NCI-H524 treated with DMSO at 0.1 percent for 48 hours (cell line): ENCODE measurements at regions not wholly inside any gene's neighbourhood (a gene's known extent, or its start where the extent isn't known, plus 50 kb on each side); places are given as distances from the start of the nearest gene placed in this dataset.

Experiments
- DNase-seq: peaks from one replicate; lab custom pipeline; 2025; lab: John Stamatoyannopoulos, UW

DNA sequence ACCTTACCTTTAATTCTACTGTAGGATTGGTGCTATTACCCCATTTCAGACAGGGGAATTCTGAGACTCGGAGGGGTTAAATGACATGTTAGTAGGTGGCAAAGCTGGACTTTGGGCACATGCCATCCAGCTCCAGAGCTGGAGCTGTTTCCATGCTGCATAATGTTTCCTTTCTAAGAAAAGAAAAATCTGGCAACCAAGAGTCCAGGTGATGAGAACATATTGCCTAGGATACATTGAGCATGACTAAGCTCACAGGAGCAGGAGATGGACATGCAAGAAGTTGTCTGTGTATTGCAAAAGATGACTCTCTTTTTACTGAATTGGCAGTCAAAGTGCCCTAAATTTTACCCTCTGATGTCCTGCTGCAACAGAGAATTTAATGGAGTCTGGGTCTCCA is 150.8 kb upstream of the SYT13 start:
- no peak for DNase-seq

GRCh38 chr11:45436118-45436517 is 150.0 kb upstream of the SYT13 start:
- DNase-seq: no peak

- no peak for DNase-seq
These were observed 149.6 kb upstream of the SYT13 start for GRCh38 chr11:45435706-45436105.

DNA sequence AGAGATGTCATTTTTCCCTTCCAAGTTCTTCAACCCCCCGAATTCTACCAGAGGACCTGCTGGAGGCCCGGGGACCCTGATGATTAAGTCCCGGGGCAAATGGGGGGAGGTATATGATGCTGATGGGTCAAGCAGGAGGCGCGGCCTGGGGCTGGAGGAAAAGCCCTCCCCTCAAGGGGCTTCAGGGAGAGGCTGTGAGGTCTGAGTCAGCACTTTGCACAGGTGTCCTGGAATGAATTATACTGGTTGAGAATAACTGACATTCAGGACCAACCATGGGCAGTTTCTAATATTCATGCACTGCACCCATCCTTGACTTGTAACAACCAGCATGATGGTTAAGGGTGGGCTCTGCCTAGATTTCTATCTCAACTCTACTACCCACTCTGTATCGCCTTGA is 146.8 kb upstream of the SYT13 start:
- no peak for DNase-seq

DNA sequence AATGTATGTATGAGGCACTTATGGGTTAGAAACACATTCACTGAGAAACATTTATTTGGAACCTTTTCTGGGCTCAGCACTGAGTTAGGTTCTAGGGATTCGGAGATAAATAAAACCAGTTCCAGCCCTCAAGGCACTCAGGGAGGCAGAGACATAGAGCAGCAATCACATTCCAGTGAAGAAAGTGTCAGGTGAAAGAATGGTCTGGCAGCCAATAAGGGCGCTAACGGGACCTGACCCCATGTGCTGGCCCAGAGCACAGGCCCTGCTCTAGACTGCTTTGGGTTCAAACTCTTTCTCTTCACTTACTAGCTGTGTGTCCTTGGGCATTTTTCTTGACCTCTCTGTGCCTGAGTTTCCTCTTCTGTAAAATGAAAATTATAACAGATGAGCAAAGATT is 146.0 kb upstream of the SYT13 start:
- no peak for DNase-seq

DNA sequence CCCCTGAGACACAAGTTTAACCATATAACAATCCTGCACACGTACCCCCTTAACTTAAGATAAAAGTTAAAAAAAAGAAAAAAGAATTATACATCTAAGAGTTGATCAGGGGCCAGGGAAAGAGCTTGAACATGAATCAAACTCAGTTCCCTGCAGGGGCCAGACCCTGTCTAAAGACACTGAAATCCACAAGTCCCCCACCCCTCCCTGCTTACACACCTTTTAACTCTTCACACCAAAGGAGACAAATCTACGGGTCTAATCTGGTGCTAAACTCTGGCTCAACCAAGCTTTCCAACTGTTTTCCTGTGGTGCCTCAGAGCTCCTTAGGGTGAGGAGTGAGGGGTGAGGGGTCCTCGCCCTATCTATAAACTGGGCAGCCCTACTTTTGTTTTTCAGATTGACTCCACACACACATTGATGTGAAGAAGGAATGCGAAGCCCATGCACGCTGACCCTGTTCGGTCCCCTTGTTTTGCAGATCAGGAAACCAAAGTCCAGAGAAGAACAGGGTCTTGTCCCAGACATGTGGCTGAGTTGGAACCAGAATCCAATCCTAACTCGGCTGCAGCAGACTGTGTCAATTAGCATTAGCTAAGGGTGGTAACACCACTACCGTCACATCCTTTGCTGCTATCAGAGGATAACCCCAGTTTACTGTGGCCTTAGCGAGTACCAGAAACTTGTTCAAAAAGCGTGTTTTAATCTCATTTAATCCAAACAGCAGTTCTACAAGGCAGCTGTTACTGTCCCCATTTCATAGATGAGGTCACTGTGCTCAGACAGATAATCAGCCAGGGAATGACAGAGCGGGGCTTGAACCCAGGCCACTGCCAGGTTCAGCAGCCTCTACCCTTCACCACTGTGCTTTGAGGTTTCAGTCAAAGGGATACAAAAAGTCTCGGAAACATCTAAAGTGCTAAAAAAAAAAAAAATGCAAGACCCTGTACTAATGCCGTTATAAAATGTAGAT is 145.2 kb upstream of the SYT13 start:
- DNase-seq: no peak

GRCh38 chr11:45430361-45430760 is 144.2 kb upstream of the SYT13 start:
- no peak for DNase-seq

- no peak for DNase-seq
These were observed 143.6 kb upstream of the SYT13 start for GRCh38 chr11:45429719-45430118.

DNA sequence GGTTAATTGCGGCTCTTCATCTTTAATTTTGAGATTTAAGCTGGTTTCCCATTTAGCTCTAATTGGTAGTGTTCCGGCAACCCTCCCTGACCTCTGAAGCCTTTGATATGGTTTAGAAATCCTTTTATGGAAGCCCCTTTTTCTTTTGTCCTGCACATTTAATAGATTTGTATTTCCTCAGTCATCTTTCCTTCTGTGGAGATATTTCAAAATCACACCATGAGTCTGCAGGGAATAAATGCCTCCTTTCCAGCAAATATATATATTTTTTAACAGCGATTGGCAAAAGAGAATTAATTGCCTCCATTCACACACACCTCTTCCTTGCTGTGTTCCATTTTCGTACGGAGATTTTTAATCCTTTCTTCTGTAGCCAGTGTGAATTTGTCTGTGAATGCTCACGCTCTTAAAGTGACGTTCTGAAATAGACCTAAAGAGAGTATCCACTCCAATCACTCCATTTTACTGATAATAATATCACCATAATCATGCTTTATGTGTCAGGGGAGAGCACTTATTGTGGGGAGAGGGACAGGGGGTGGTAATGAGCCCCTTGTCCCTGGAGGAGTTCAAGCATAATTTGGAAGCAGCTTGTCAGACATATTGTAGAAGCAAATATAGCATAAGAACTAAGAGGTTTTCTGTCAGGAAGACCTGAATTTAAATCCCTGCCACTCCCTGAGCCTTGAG is 142.5 kb upstream of the SYT13 start:
- no peak for DNase-seq

GRCh38 chr11:45428116-45428515 is 142.0 kb upstream of the SYT13 start:
- no peak for DNase-seq

GRCh38 chr11:45424411-45425180 is 138.5 kb upstream of the SYT13 start:
- no peak for DNase-seq

DNA sequence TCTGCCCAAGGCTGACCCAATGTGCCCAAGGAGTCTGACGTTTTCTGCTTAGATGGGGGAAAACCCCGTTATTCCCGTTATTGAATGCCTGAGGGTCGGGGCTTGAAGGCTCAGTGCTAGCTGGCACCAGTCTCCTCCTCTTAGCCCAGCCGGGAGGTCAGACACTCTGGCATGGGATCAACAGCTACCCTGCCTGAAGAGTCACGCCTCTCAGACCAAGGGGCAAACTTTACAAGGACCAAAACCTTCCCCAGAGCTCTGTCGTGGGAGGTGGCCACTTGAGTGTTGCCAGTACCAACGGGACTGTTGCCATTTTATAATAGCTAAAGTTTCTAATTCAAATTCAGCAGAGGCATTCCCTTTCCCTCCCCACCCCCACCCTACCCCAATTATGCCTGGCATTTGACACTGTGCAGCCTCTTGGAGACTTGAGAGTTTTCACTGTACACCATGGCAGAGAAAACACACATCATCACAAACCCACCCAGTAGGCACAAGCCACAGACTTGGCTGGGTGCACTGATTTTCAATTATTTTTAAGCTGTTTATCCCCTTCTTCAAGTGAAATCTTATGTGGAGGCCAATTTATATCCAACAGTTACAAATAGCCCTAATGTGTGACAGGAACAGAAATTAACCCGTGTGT is 137.5 kb upstream of the SYT13 start:
- DNase-seq: no peak

- no peak for DNase-seq
These were observed 136.9 kb upstream of the SYT13 start for GRCh38 chr11:45423036-45423435.

- DNase-seq: no peak
These were observed 127.9 kb upstream of the SYT13 start for GRCh38 chr11:45414088-45414487.

DNA sequence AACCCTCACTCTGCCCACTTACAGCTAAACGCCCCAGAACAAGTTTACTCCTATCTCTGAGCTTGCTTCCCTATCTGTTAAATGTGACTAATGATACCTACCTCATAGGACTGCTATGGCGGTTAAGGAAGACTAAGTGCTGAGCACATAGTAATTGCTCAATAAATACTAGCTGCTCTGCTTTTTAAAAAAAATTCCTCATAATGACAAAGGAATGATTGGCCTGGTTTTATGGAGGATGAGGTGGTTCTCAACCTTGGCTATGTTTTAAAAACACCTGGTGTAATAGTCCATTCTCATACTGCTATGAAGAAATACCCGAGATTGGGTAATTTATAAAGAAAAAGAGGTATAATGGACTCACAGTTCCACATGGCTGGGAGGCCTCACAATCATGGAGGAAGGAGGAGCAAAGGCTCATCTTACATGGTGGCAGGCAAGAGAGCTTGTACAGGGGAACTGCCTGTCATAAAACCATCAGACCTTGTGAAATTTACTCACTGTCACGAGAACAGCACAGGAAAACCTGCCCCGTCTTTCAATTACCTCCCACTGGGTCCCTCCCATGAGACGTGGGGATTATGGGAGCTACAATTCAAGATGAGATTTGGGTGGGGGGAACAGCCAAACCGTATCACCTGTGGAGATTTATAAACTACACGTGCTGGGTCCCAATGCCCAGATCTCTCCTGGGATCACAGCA is 127.2 kb upstream of the SYT13 start:
- DNase-seq: no peak

DNA sequence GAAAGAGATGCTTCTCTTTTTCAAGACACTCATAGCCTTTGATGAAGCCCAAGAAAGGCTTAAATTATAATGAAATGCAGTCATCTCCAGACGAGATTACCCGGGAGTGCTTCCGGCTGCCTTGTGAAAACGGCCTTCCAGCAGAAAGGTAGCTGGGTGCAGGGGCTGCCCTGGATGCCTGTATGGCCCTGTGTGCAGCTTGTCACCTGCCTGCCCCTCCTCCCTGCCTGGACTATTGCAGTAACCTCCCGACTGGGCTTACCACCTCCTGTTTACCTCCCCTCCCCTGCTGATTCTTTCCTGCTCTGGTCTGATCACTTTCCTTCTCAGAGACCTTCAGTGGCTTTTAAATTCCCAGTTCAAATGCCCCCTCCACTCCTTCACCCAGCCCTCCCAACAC is 126.4 kb upstream of the SYT13 start:
- no peak for DNase-seq

DNA sequence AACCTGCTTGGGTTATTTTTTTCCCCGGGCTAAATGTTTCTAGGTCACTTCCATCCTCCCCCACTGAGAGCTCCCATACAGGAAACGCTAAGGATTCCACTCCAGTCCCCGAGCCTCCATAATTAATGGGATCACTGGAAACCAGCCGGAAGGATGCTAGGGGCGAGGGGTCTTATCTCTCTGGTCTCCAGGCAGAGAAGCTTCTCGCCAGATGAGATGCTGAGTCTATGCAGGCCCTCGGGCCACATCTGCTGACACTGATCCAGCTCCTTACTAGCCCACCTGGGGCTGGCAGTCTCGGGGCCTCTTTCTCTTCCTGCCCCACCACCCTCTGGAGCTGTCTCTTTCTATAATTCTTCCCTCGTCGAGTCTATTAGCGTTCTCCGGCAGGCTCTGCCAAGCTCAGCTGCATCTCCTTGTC is 125.9 kb upstream of the SYT13 start:
- no peak for DNase-seq

DNA sequence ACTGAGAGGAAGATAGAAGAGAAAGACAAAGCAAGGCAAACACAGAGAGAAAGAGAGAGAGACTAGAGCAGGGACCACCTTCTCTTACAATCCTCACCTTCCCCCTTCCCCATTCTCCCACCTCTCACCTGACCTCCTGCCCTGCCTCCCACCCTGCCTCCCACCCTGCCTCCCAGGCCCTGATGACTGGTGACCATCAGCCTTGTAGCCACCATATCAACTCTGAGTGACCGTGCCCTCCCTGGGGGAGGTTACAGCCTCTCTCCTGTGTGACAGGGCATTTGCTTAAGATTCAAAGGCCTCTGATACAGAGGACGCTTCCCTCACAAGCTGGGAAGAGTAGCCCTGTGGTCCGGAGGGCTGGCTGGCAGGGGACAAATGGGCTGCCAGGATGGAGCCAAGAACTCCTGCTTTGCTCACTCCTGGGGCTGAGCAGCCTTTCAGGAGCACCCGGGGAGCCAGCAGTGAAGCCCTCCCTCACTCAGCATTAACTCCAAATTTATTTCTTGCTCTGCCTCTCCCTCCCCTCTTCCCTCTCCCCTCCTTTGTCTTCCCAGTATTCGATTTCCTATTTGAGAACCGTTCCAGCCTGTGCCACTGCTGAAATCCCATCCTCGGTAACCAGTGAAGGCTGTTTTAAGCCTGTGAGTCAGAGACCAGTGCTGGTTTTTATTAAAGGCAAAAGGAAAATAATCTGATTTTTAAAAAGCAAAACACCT is 125.2 kb upstream of the SYT13 start:
- no peak for DNase-seq

GRCh38 chr11:45410391-45411227 is 124.5 kb upstream of the SYT13 start:
- no peak for DNase-seq

DNA sequence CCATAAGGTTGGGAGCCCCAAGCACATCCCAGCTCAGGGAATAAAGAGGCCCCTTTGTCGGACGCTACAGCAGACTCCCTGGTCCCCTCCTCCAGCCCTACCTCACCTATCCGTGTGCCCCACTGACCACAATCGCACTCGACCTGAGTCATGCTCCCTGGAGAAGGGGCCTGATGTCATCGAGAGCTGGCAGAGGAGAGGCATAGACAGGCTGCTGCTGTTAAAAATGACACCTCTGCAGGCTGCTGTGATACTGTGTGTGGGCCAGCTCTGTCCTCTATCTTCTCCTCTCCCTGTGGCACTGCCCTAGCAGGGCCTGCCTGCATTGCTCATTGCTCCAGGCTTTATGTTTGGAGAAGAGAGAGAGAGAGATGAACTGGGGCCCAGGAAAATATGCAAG is 123.4 kb upstream of the SYT13 start:
- no peak for DNase-seq
